ENCODE measurements at regions not wholly inside any gene's neighbourhood (a gene's known extent, or its start where the extent isn't known, plus 50 kb on each side); places are given as distances from the start of the nearest gene placed in this dataset.

- TF ChIP-seq CTCF (IDR thresholded peaks at IDR 0.05), result no peak
- no peak for TF ChIP-seq POLR2A (IDR thresholded peaks at IDR 0.05)
These were observed 167.1 kb downstream of the ARRDC4 start for GRCh38 chr15:98127586-98127985.
